ENCODE measurements at regions not wholly inside any gene's neighbourhood (a gene's known extent, or its start where the extent isn't known, plus 50 kb on each side); places are given as distances from the start of the nearest gene placed in this dataset.

DNA sequence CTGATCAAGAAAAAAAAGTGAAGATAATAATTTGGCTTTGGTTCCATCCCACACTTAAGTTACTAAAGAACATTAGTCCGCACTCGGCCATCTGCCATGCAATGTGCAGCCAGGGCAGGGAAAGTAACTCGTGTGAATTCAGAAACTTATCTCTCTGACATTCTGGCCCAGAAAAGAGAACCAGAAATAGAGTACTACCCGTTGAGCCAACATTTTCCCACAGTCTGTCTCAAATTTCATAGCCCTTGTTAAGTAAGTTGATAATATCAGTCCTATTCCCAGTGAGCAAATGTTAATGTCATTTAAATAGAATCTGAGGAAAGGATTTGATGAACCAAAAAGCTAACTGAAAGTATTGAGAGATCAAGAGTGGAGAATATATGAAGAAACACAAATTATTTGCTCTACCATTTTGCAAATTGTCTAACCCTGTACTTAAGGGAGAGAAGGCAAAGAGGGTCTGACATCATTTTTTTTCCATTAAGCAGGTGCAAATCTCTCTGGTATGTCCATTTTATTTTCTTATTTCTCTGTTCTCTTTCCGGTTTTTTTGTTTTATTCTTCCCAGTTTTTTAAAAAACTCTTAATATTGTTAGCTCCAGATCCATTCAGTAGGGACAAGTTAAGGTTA, 156.3 kb downstream of the NDFIP2 start:
- TF ChIP-seq, protein P1, sequence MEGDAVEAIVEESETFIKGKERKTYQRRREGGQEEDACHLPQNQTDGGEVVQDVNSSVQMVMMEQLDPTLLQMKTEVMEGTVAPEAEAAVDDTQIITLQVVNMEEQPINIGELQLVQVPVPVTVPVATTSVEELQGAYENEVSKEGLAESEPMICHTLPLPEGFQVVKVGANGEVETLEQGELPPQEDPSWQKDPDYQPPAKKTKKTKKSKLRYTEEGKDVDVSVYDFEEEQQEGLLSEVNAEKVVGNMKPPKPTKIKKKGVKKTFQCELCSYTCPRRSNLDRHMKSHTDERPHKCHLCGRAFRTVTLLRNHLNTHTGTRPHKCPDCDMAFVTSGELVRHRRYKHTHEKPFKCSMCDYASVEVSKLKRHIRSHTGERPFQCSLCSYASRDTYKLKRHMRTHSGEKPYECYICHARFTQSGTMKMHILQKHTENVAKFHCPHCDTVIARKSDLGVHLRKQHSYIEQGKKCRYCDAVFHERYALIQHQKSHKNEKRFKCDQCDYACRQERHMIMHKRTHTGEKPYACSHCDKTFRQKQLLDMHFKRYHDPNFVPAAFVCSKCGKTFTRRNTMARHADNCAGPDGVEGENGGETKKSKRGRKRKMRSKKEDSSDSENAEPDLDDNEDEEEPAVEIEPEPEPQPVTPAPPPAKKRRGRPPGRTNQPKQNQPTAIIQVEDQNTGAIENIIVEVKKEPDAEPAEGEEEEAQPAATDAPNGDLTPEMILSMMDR (IDR thresholded peaks at IDR 0.05), result no peak
- TF ChIP-seq POLR2A (IDR thresholded peaks at IDR 0.05), result no peak

Data from heart left ventricle (tissue), 13 donors.